ENCODE measurements at regions not wholly inside any gene's neighbourhood (a gene's known extent, or its start where the extent isn't known, plus 50 kb on each side); places are given as distances from the start of the nearest gene placed in this dataset.

GRCh38 chr12:128052331-128052730 lies 214.6 kb upstream of the TMEM132C start:
- DNase-seq (no peak), FAIRE-seq (no peak)
- Histone ChIP-seq H3K27me3 (ENCODE audit: control insufficient read depth, insufficient read depth, low read length) (no peaks in the 10 kb centered on the region), H3K27ac (ENCODE audit: low read depth in 2 of 2, low read length in 2 of 2) (no peak overlapping the region), H3K36me3 (ENCODE audit: control insufficient read depth in 2 of 3, insufficient read depth in 3 of 3, low read length in 3 of 3) (no peaks in the 10 kb centered on the region), H3K4me1 (ENCODE audit: control insufficient read depth in 2 of 3, insufficient read depth in 2 of 3, low read depth in 1 of 3, low read length in 3 of 3) (no peaks in the 10 kb centered on the region), H3K4me3 (ENCODE audit: low read length in 3 of 3) (no peak overlapping the region), H3K9me3 (ENCODE audit: control insufficient read depth in 2 of 3, insufficient read depth in 1 of 3, low read length in 3 of 3) (peaks cover 0 to 2% (median 0%) of the 10 kb centered on the region in 3 donors), H3K9ac (ENCODE audit: low read length in 3 of 3) (no peak overlapping the region)
- TF ChIP-seq CTCF (IDR thresholded peaks at IDR 0.05; ENCODE audit: borderline replicate concordance, extremely low read depth, insufficient read depth) = no peak
- intact Hi-C loops (cut with DNase I) = no loop called here

- Histone ChIP-seq H3K27ac (ENCODE audit: low read depth in 2 of 2, low read length in 2 of 2) (no peak overlapping the region), H3K36me3 (ENCODE audit: control insufficient read depth in 2 of 3, insufficient read depth in 3 of 3, low read length in 3 of 3) (no peaks in the 10 kb centered on the region), H3K4me3 (ENCODE audit: low read length in 3 of 3) (no peak overlapping the region), H3K9me3 (ENCODE audit: control insufficient read depth in 2 of 3, insufficient read depth in 1 of 3, low read length in 3 of 3) (peaks cover 0 to 2% (median 0%) of the 10 kb centered on the region in 3 donors), H3K27me3 (ENCODE audit: control insufficient read depth, insufficient read depth, low read length) (no peaks in the 10 kb centered on the region), H3K9ac (ENCODE audit: low read length in 3 of 3) (no peak overlapping the region), H3K4me1 (ENCODE audit: control insufficient read depth in 2 of 3, insufficient read depth in 2 of 3, low read depth in 1 of 3, low read length in 3 of 3) (no peaks in the 10 kb centered on the region)
- FAIRE-seq (no peak), DNase-seq (no peak)
- intact Hi-C loops (cut with DNase I) = no loop called here
- no peak for TF ChIP-seq CTCF (IDR thresholded peaks at IDR 0.05; ENCODE audit: borderline replicate concordance, extremely low read depth, insufficient read depth)
Measured at GRCh38 chr12:128052777-128053176, 214.2 kb upstream of the TMEM132C start.

- H3K4me1 ChIP-seq (ENCODE audit: control insufficient read depth in 2 of 3, insufficient read depth in 2 of 3, low read depth in 1 of 3, low read length in 3 of 3) = no peaks in the 10 kb centered on the region
- TF ChIP-seq CTCF (IDR thresholded peaks at IDR 0.05; ENCODE audit: borderline replicate concordance, extremely low read depth, insufficient read depth) = no peak
- H3K27ac ChIP-seq (ENCODE audit: low read depth in 2 of 2, low read length in 2 of 2) = no peak overlapping the region
- intact Hi-C loops (cut with DNase I) = no loop called here
- no peak for FAIRE-seq
- no peaks in the 10 kb centered on the region for H3K27me3 ChIP-seq (ENCODE audit: control insufficient read depth, insufficient read depth, low read length)
- peaks cover 0 to 2% (median 0%) of the 10 kb centered on the region in 3 donors for H3K9me3 ChIP-seq (ENCODE audit: control insufficient read depth in 2 of 3, insufficient read depth in 1 of 3, low read length in 3 of 3)
- DNase-seq = no peak
- H3K9ac ChIP-seq (ENCODE audit: low read length in 3 of 3) = no peak overlapping the region
- H3K36me3 ChIP-seq (ENCODE audit: control insufficient read depth in 2 of 3, insufficient read depth in 3 of 3, low read length in 3 of 3) = no peaks in the 10 kb centered on the region
- H3K4me3 ChIP-seq (ENCODE audit: low read length in 3 of 3) = no peak overlapping the region
Measured at GRCh38 chr12:128055567-128055966, 211.4 kb upstream of the TMEM132C start.

GRCh38 chr12:128056136-128056801 lies 210.7 kb upstream of the TMEM132C start:
- peak in 2 of 5 donors; percentile 7 for DNase-seq
- H3K9me3 ChIP-seq (ENCODE audit: control insufficient read depth in 2 of 3, insufficient read depth in 1 of 3, low read length in 3 of 3) = peaks cover 0 to 2% (median 0%) of the 10 kb centered on the region in 3 donors
- intact Hi-C loops (cut with DNase I) = no loop called here
- H3K4me1 ChIP-seq (ENCODE audit: control insufficient read depth in 2 of 3, insufficient read depth in 2 of 3, low read depth in 1 of 3, low read length in 3 of 3) = no peaks in the 10 kb centered on the region
- no peak overlapping the region for H3K27ac ChIP-seq (ENCODE audit: low read depth in 2 of 2, low read length in 2 of 2)
- no peak for TF ChIP-seq CTCF (IDR thresholded peaks at IDR 0.05; ENCODE audit: borderline replicate concordance, extremely low read depth, insufficient read depth)
- H3K36me3 ChIP-seq (ENCODE audit: control insufficient read depth in 2 of 3, insufficient read depth in 3 of 3, low read length in 3 of 3) = no peaks in the 10 kb centered on the region
- H3K27me3 ChIP-seq (ENCODE audit: control insufficient read depth, insufficient read depth, low read length) = no peaks in the 10 kb centered on the region
- H3K4me3 ChIP-seq (ENCODE audit: low read length in 3 of 3) = no peak overlapping the region
- no peak for FAIRE-seq
- no peak overlapping the region for H3K9ac ChIP-seq (ENCODE audit: low read length in 3 of 3)
